SK-N-SH (cell line): ENCODE measurements at regions not wholly inside any gene's neighbourhood (a gene's known extent, or its start where the extent isn't known, plus 50 kb on each side); places are given as distances from the start of the nearest gene placed in this dataset.

ENCODE experiments used
- CTCF ChIA-PET: fragments of 300-600, 350-600 bp; formaldehyde crosslinking; extraction: SDS; loops from one replicate; lab custom pipeline; 2021; lab: Yijun Ruan, JAX
- POLR2A ChIA-PET: fragments of 350-600 bp; sonication (Branson Sonifier 250); formaldehyde crosslinking; extraction: SDS; loops from one replicate; lab custom pipeline; 2020; ENCODE audit warnings: antibody characterized with exemption, inconsistent platforms; lab: Yijun Ruan, JAX
- DNase-seq: peaks from one replicate; pipeline ENCODE4 v3.0.0; 2012
- H2AFZ ChIP-seq: fragments of 200-600 bp; sonication (generic); 2 replicates; pipeline ENCODE4 v1.8.1; 2016; ENCODE audit warnings: antibody characterized with exemption, mild to moderate bottlenecking, low read depth
- H3F3A ChIP-seq: fragments of 200-600 bp; sonication (generic); replicated peaks from 2 replicates; pipeline ENCODE3; 2016; ENCODE audit warnings: antibody characterized with exemption, mild to moderate bottlenecking; ENCODE audit not compliant: insufficient read depth
- H3K27ac ChIP-seq, 2 experiments: fragments of 200-500 bp in 1 of 2; fragments of 200-600 bp in 1 of 2; sonication (Bioruptor generic) in 1 of 2; sonication (generic), shearing (Covaris generic) in 1 of 2; 2 replicates each; pipeline versions ENCODE4 v1.5.1 to v1.6.1; 2014 to 2016; ENCODE audit warnings: low read depth in 2 of 2, inconsistent platforms in 1 of 2, low read length in 1 of 2, mild to moderate bottlenecking in 1 of 2, mixed read lengths in 1 of 2
- H3K27me3 ChIP-seq: fragments of 200-600 bp; sonication (generic), shearing (Covaris generic); 2 replicates; pipeline ENCODE4 v1.6.1; 2016; ENCODE audit warnings: mixed run types; ENCODE audit not compliant: insufficient read depth
- H3K36me3 ChIP-seq, 2 experiments: fragments of 200-500 bp in 1 of 2; fragments of 200-600 bp in 1 of 2; sonication (Bioruptor generic) in 1 of 2; sonication (generic) in 1 of 2; replicated peaks in 1 of 2; 2 replicates each; pipeline versions ENCODE3 to v1.5.1; 2014 to 2016; ENCODE audit warnings: low read length in 1 of 2, mild to moderate bottlenecking in 1 of 2; ENCODE audit not compliant: insufficient read depth in 2 of 2, control insufficient read depth in 1 of 2
- H3K4me1 ChIP-seq, 2 experiments: fragments of 200-500 bp in 1 of 2; fragments of 200-600 bp in 1 of 2; sonication (Bioruptor generic) in 1 of 2; sonication (generic), shearing (Covaris generic) in 1 of 2; 2 replicates each; pipeline versions ENCODE4 v1.5.1 to v1.6.1; 2014 to 2016; ENCODE audit warnings: low read depth in 1 of 2, low read length in 1 of 2, mixed run types in 1 of 2; ENCODE audit not compliant: insufficient read depth in 2 of 2, control insufficient read depth in 1 of 2
- H3K4me2 ChIP-seq: fragments of 200-600 bp; sonication (generic), shearing (Covaris generic); 2 replicates; pipeline ENCODE4 v1.6.1; 2017; ENCODE audit warnings: mixed run types
- H3K4me3 ChIP-seq, 2 experiments: fragments of 200-500 bp in 1 of 2; fragments of 200-600 bp in 1 of 2; sonication (Bioruptor generic) in 1 of 2; sonication (generic), shearing (Covaris generic) in 1 of 2; 2 replicates each; pipeline versions ENCODE4 v1.5.1 to v1.8.1; 2014 to 2016; ENCODE audit warnings: low read depth in 2 of 2, inconsistent platforms in 1 of 2, low read length in 1 of 2, mild to moderate bottlenecking in 1 of 2, mixed read lengths in 1 of 2, moderate library complexity in 1 of 2
- H3K79me2 ChIP-seq: fragments of 200-600 bp; sonication (generic); 2 replicates; pipeline ENCODE4 v1.8.1; 2017; ENCODE audit warnings: mild to moderate bottlenecking; ENCODE audit not compliant: insufficient read depth
- H3K9ac ChIP-seq: fragments of 200-600 bp; sonication (generic); 2 replicates; pipeline ENCODE4 v1.6.1; 2017; ENCODE audit warnings: mixed run types
- H3K9me2 ChIP-seq: fragments of 200-600 bp; sonication (generic); 2 replicates; pipeline ENCODE4 v1.6.1; 2017; ENCODE audit warnings: mixed run types
- H3K9me3 ChIP-seq: fragments of 200-600 bp; sonication (generic); 2 replicates; pipeline ENCODE4 v1.6.1; 2017; ENCODE audit warnings: mixed run types, mild to moderate bottlenecking, moderate library complexity
- H4K20me1 ChIP-seq: fragments of 200-600 bp; sonication (generic); 2 replicates; pipeline ENCODE4 v1.6.1; 2017; ENCODE audit warnings: mild to moderate bottlenecking, mixed run types; ENCODE audit not compliant: insufficient read depth
- FOSL2 ChIP-seq: IDR thresholded peaks from 2 replicates; pipeline ENCODE4 v1.4.0; 2012; ENCODE audit warnings: low read depth, mild to moderate bottlenecking, moderate library complexity, borderline replicate concordance
- JUND ChIP-seq: IDR thresholded peaks from 2 replicates; pipeline ENCODE4 v1.4.0; 2012
- MEF2A ChIP-seq: IDR thresholded peaks from 2 replicates; pipeline ENCODE4 v1.4.0; 2012; ENCODE audit warnings: low read depth, borderline replicate concordance
- NRF1 ChIP-seq: IDR thresholded peaks from 2 replicates; pipeline ENCODE4 v1.6.1; 2012; ENCODE audit warnings: low read depth, mild to moderate bottlenecking, low read length
- POLR2AphosphoS5 ChIP-seq: IDR thresholded peaks from 2 replicates; pipeline ENCODE4 v1.6.1; 2012; ENCODE audit warnings: low read depth, low read length
- TAF1 ChIP-seq: IDR thresholded peaks from 2 replicates; pipeline ENCODE4 v1.6.1; 2012; ENCODE audit warnings: low read depth, mild to moderate bottlenecking, low read length, moderate library complexity, borderline replicate concordance
- TEAD4 ChIP-seq: IDR thresholded peaks from 2 replicates; pipeline ENCODE4 v1.4.0; 2012; ENCODE audit warnings: mild to moderate bottlenecking, borderline replicate concordance; ENCODE audit not compliant: insufficient read depth
- YY1 ChIP-seq: IDR thresholded peaks from 2 replicates; pipeline ENCODE4 v1.4.0; 2012; ENCODE audit warnings: low read depth, mild to moderate bottlenecking
- WGBS: methylation state at CpG from one replicate; pipeline ENCODE4 v1.1.6; 2017; ENCODE audit warnings: low lambda C conversion rate; 5-methylcytosine and 5-hydroxymethylcytosine counted together
- TF ChIP-seq, protein P1 (sequence below): fragments of 150-350 bp; IDR thresholded peaks from 2 replicates; pipeline ENCODE4 v1.6.1; 2017; ENCODE audit warnings: antibody characterized with exemption, low read length, low read depth, borderline replicate concordance
- TF ChIP-seq, protein P2 (sequence below): IDR thresholded peaks from 2 replicates; pipeline ENCODE4 v1.6.1; 2012; ENCODE audit warnings: mild to moderate bottlenecking, low read depth, low read length, moderate library complexity
- TF ChIP-seq, protein P3 (sequence below): fragments of 200-600 bp; sonication (generic); IDR thresholded peaks from 2 replicates; pipeline ENCODE4 v1.6.1; 2017; ENCODE audit warnings: antibody characterized with exemption, mild to moderate bottlenecking, moderate library complexity
- TF ChIP-seq, protein P4 (sequence below): IDR thresholded peaks from 2 replicates; pipeline ENCODE4 v1.4.0; 2012; ENCODE audit warnings: low read depth, borderline replicate concordance

DNA sequence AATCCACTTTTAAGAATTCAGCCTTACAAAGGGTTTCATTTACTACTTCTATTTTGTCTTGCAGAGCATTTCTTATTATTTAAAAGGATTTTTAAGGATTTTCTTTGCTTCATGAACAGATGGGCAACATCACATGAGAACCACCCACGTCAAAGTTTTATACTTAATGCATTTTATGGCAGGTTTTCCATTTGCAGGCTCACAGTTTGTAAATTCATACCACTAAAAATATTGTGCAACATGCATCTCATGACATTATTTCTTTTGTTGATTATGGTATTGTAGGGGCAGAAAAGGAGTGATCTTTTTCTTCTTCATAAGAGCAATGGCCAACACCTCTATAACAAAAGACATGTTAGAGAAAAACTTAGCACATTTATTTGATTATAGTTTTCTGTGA lies 554.0 kb upstream of the SPRY2 start:
- TF ChIP-seq TEAD4 (no peak), FOSL2 (no peak), POLR2AphosphoS5 (no peak), MEF2A (no peak), TAF1 (no peak), JUND (no peak), NRF1 (no peak), YY1 (no peak)
- TF ChIP-seq, protein P1, sequence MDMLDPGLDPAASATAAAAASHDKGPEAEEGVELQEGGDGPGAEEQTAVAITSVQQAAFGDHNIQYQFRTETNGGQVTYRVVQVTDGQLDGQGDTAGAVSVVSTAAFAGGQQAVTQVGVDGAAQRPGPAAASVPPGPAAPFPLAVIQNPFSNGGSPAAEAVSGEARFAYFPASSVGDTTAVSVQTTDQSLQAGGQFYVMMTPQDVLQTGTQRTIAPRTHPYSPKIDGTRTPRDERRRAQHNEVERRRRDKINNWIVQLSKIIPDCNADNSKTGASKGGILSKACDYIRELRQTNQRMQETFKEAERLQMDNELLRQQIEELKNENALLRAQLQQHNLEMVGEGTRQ = no peak
- TF ChIP-seq, protein P2, sequence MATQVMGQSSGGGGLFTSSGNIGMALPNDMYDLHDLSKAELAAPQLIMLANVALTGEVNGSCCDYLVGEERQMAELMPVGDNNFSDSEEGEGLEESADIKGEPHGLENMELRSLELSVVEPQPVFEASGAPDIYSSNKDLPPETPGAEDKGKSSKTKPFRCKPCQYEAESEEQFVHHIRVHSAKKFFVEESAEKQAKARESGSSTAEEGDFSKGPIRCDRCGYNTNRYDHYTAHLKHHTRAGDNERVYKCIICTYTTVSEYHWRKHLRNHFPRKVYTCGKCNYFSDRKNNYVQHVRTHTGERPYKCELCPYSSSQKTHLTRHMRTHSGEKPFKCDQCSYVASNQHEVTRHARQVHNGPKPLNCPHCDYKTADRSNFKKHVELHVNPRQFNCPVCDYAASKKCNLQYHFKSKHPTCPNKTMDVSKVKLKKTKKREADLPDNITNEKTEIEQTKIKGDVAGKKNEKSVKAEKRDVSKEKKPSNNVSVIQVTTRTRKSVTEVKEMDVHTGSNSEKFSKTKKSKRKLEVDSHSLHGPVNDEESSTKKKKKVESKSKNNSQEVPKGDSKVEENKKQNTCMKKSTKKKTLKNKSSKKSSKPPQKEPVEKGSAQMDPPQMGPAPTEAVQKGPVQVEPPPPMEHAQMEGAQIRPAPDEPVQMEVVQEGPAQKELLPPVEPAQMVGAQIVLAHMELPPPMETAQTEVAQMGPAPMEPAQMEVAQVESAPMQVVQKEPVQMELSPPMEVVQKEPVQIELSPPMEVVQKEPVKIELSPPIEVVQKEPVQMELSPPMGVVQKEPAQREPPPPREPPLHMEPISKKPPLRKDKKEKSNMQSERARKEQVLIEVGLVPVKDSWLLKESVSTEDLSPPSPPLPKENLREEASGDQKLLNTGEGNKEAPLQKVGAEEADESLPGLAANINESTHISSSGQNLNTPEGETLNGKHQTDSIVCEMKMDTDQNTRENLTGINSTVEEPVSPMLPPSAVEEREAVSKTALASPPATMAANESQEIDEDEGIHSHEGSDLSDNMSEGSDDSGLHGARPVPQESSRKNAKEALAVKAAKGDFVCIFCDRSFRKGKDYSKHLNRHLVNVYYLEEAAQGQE = no peak
- TF ChIP-seq, protein P3, sequence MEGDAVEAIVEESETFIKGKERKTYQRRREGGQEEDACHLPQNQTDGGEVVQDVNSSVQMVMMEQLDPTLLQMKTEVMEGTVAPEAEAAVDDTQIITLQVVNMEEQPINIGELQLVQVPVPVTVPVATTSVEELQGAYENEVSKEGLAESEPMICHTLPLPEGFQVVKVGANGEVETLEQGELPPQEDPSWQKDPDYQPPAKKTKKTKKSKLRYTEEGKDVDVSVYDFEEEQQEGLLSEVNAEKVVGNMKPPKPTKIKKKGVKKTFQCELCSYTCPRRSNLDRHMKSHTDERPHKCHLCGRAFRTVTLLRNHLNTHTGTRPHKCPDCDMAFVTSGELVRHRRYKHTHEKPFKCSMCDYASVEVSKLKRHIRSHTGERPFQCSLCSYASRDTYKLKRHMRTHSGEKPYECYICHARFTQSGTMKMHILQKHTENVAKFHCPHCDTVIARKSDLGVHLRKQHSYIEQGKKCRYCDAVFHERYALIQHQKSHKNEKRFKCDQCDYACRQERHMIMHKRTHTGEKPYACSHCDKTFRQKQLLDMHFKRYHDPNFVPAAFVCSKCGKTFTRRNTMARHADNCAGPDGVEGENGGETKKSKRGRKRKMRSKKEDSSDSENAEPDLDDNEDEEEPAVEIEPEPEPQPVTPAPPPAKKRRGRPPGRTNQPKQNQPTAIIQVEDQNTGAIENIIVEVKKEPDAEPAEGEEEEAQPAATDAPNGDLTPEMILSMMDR = no peak
- TF ChIP-seq, protein P4, sequence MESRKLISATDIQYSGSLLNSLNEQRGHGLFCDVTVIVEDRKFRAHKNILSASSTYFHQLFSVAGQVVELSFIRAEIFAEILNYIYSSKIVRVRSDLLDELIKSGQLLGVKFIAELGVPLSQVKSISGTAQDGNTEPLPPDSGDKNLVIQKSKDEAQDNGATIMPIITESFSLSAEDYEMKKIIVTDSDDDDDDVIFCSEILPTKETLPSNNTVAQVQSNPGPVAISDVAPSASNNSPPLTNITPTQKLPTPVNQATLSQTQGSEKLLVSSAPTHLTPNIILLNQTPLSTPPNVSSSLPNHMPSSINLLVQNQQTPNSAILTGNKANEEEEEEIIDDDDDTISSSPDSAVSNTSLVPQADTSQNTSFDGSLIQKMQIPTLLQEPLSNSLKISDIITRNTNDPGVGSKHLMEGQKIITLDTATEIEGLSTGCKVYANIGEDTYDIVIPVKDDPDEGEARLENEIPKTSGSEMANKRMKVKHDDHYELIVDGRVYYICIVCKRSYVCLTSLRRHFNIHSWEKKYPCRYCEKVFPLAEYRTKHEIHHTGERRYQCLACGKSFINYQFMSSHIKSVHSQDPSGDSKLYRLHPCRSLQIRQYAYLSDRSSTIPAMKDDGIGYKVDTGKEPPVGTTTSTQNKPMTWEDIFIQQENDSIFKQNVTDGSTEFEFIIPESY = no peak
- Histone ChIP-seq H2AFZ (no peak overlapping the region), H3K79me2 (no peaks in the 10 kb centered on the region), H3K4me2 (no peak overlapping the region), H3K9me3 (no peaks in the 10 kb centered on the region), H3K9me2 (no peaks in the 10 kb centered on the region), H3K9ac (no peak overlapping the region), H3K4me1 (no peaks in the 10 kb centered on the region), H3K36me3 (no peaks in the 10 kb centered on the region), H3K4me3 (no peak overlapping the region), H3K27me3 (no peaks in the 10 kb centered on the region), H3K27ac (no peak overlapping the region), H4K20me1 (no peaks in the 10 kb centered on the region), H3F3A (no peaks in the 10 kb centered on the region)
- ChIA-PET POLR2A (no interaction called here), CTCF (no interaction called here)
- no peak for DNase-seq
- 43% methylated on average over 1 of the region's 1 CpG for WGBS
